H9 (cell line): ENCODE measurements at regions not wholly inside any gene's neighbourhood (a gene's known extent, or its start where the extent isn't known, plus 50 kb on each side); places are given as distances from the start of the nearest gene placed in this dataset.
A peak's percentile ranks its signal among the peaks of the same experiment; 100 is the strongest.
"Not testable (repeated sequence)": the region's sequence is repeated elsewhere in the genome, so short reads cannot be mapped to it uniquely, and the experiment has no call there.

Experiments
- DNase-seq: peaks from one replicate; pipeline ENCODE4 v3.0.0-alpha.2; 2017
- H2AFZ ChIP-seq: one replicate; pipeline ENCODE4 v1.6.1; 2013; ENCODE audit warnings: mild to moderate bottlenecking, low read length, control low read depth, moderate library complexity
- H2AK5ac ChIP-seq: 2 replicates; pipeline ENCODE4 v1.6.1; 2013; ENCODE audit warnings: low read length, control low read depth, mixed read lengths; ENCODE audit not compliant: insufficient read length
- H2BK120ac ChIP-seq: one replicate; pipeline ENCODE4 v1.6.1; 2013; ENCODE audit warnings: low read depth, mild to moderate bottlenecking, low read length, control low read depth, inconsistent platforms; ENCODE audit not compliant: poor library complexity, severe bottlenecking
- H2BK12ac ChIP-seq: 2 replicates; pipeline ENCODE4 v1.6.1; 2013; ENCODE audit warnings: low read length, control low read depth, mixed read lengths, low read depth; ENCODE audit not compliant: insufficient read length
- H2BK15ac ChIP-seq: 2 replicates; pipeline ENCODE4 v1.6.1; 2013; ENCODE audit warnings: low read depth, low read length, control low read depth
- H2BK20ac ChIP-seq: one replicate; pipeline ENCODE4 v1.6.1; 2013; ENCODE audit warnings: low read depth, mild to moderate bottlenecking, low read length, control low read depth, inconsistent platforms; ENCODE audit not compliant: poor library complexity, severe bottlenecking
- H2BK5ac ChIP-seq: 2 replicates; pipeline ENCODE4 v1.6.1; 2013; ENCODE audit warnings: low read length, control low read depth, mixed read lengths; ENCODE audit not compliant: insufficient read length
- H3K14ac ChIP-seq: 2 replicates; pipeline ENCODE4 v1.6.1; 2013; ENCODE audit warnings: low read length, control low read depth; ENCODE audit not compliant: insufficient read depth
- H3K18ac ChIP-seq: 2 replicates; pipeline ENCODE4 v1.6.1; 2013; ENCODE audit warnings: low read depth, mild to moderate bottlenecking, mixed read lengths, low read length, control low read depth; ENCODE audit not compliant: insufficient read length
- H3K23ac ChIP-seq: 2 replicates; pipeline ENCODE4 v1.6.1; 2013; ENCODE audit warnings: low read length, control low read depth, mixed read lengths, low read depth; ENCODE audit not compliant: insufficient read length
- H3K23me2 ChIP-seq: 2 replicates; pipeline ENCODE4 v1.6.1; 2013; ENCODE audit warnings: low read depth, mild to moderate bottlenecking, mixed read lengths, low read length, control low read depth; ENCODE audit not compliant: insufficient read length, poor library complexity, severe bottlenecking
- H3K27ac ChIP-seq: 2 replicates; pipeline ENCODE4 v1.5.1; 2013; ENCODE audit warnings: low read length, control low read depth, mixed read lengths, low read depth; ENCODE audit not compliant: insufficient read length
- H3K27me3 ChIP-seq: 2 replicates; pipeline ENCODE4 v1.6.1; 2013; ENCODE audit warnings: low read length, control low read depth, inconsistent platforms; ENCODE audit not compliant: insufficient read depth
- H3K4ac ChIP-seq: 2 replicates; pipeline ENCODE4 v1.6.1; 2013; ENCODE audit warnings: low read depth, mild to moderate bottlenecking, control low read depth, inconsistent platforms, low read length, moderate library complexity
- H3K4me1 ChIP-seq: 2 replicates; pipeline ENCODE4 v1.6.1; 2013; ENCODE audit warnings: low read length, control low read depth, inconsistent platforms; ENCODE audit not compliant: insufficient read depth
- H3K4me2 ChIP-seq: 2 replicates; pipeline ENCODE4 v1.6.1; 2013; ENCODE audit warnings: low read length, control low read depth, mixed read lengths; ENCODE audit not compliant: insufficient read length, insufficient read depth
- H3K56ac ChIP-seq: 2 replicates; pipeline ENCODE4 v1.6.1; 2013; ENCODE audit warnings: low read depth, mild to moderate bottlenecking, mixed read lengths, low read length, control low read depth; ENCODE audit not compliant: insufficient read length
- H3K79me1 ChIP-seq: 2 replicates; pipeline ENCODE4 v1.6.1; 2013; ENCODE audit warnings: low read depth, mild to moderate bottlenecking, moderate library complexity, low read length, control low read depth, inconsistent platforms; ENCODE audit not compliant: insufficient read depth, poor library complexity, severe bottlenecking
- H3K79me2 ChIP-seq: 2 replicates; pipeline ENCODE4 v1.6.1; 2013; ENCODE audit warnings: low read length, control low read depth, inconsistent platforms; ENCODE audit not compliant: insufficient read depth
- H3K9ac ChIP-seq: 2 replicates; pipeline ENCODE4 v1.6.1; 2013; ENCODE audit warnings: low read length, control low read depth, mixed read lengths; ENCODE audit not compliant: insufficient read length; ENCODE audit errors: extremely low read depth
- H3K9me3 ChIP-seq: one replicate; pipeline ENCODE4 v1.6.1; 2013; ENCODE audit warnings: low read depth, low read length, inconsistent platforms; ENCODE audit not compliant: control insufficient read depth
- H3T11ph ChIP-seq: one replicate; pipeline ENCODE4 v1.6.1; 2013; ENCODE audit warnings: mild to moderate bottlenecking, low read length, control low read depth, inconsistent platforms
- H4K20me1 ChIP-seq: one replicate; pipeline ENCODE4 v1.6.1; 2013; ENCODE audit not compliant: control insufficient read depth, insufficient read length, insufficient read depth
- H4K5ac ChIP-seq: 2 replicates; pipeline ENCODE4 v1.6.1; 2013; ENCODE audit warnings: low read depth, mild to moderate bottlenecking, mixed read lengths, low read length, control low read depth; ENCODE audit not compliant: insufficient read length
- H4K8ac ChIP-seq: replicated peaks from 2 replicates; pipeline ENCODE4 v1.6.1; 2013; ENCODE audit warnings: low read length, control low read depth, mixed read lengths, low read depth; ENCODE audit not compliant: insufficient read length
- H4K91ac ChIP-seq: 2 replicates; pipeline ENCODE4 v1.6.1; 2013; ENCODE audit warnings: low read depth, mild to moderate bottlenecking, moderate library complexity, mixed read lengths, low read length, control low read depth; ENCODE audit not compliant: insufficient read length
- H3K27ac Mint-ChIP-seq, 3 experiments: 2 replicates in 2 of 3; 3 replicates in 1 of 3; pipeline ENCODE4 v1.8.0; 2020 to 2021; ENCODE audit warnings: mixed read lengths in 3 of 3, mild to moderate bottlenecking in 1 of 3, moderate library complexity in 1 of 3
- H3K27me3 Mint-ChIP-seq: 2 replicates; pipeline ENCODE4 v1.8.0; 2021; ENCODE audit warnings: low read depth, mild to moderate bottlenecking, moderate library complexity, mixed read lengths
- H3K36me3 Mint-ChIP-seq, 3 experiments: 2 replicates in 2 of 3; 3 replicates in 1 of 3; pipeline ENCODE4 v1.8.0; 2020 to 2021; ENCODE audit warnings: low read depth in 3 of 3, mixed read lengths in 3 of 3; ENCODE audit not compliant: insufficient read depth in 1 of 3
- H3K4me1 Mint-ChIP-seq, 2 experiments: 2 replicates each; pipeline ENCODE4 v1.8.0; 2020; ENCODE audit warnings: mixed read lengths in 2 of 2
- H3K4me3 Mint-ChIP-seq, 2 experiments: 2 replicates in 1 of 2; 3 replicates in 1 of 2; pipeline ENCODE4 v1.8.0; 2020 to 2021; ENCODE audit warnings: mild to moderate bottlenecking in 2 of 2, mixed read lengths in 2 of 2, moderate library complexity in 1 of 2
- H3K9me3 Mint-ChIP-seq, 2 experiments: 2 replicates in 1 of 2; 3 replicates in 1 of 2; pipeline ENCODE4 v1.8.0; 2020; ENCODE audit warnings: mild to moderate bottlenecking in 2 of 2, mixed read lengths in 2 of 2, moderate library complexity in 1 of 2
- WGBS: extraction: QIAGEN DNeasy Blood & Tissue Kit; methylation state at CpG from one replicate; pipeline ENCODE4 v1.1.7; 2013; ENCODE audit warnings: missing lambda C conversion rate, low lambda C conversion rate, mixed read lengths; ENCODE audit not compliant: insufficient read length; ENCODE audit errors: extremely low coverage; 5-methylcytosine and 5-hydroxymethylcytosine counted together
- TF ChIP-seq, protein P1 (sequence below): fragments of 200-600 bp; sonication (generic); conservative IDR thresholded peaks from 3 replicates; pipeline ENCODE4 v1.8.0; 2021; ENCODE audit warnings: antibody characterized with exemption, mild to moderate bottlenecking

DNA sequence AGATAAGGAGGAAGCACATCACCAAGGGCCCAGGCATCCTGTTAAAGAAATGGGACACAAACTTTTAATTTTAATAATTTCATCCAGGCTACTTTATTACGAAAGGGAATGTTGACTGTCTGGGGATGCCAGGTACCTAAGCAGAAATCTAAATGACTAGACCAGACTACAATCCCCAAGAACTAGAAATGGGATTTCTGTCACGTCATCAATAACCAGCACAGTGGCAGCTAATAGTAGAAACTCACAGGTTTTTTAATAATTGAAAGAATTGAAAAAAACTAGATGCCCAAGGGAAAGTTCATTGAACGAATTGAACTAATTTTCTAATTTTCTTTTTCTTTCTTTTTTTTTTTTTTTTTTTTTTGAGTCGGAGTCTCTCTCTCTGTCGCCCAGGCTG is 789.3 kb downstream of the IGSF11 start:
- H3K27me3 Mint-ChIP-seq: no peaks in the 10 kb centered on the region
- Histone ChIP-seq H3K4ac (no peak overlapping the region), H3K23me2 (no peaks in the 10 kb centered on the region), H3K18ac (no peak overlapping the region), H3K79me2 (no peaks in the 10 kb centered on the region), H2AFZ (no peak overlapping the region), H4K20me1 (no peaks in the 10 kb centered on the region), H2AK5ac (no peak overlapping the region), H3K4me1 (no peaks in the 10 kb centered on the region), H2BK5ac (no peak overlapping the region), H2BK20ac (no peak overlapping the region), H3K27me3 (no peaks in the 10 kb centered on the region), H4K5ac (no peak overlapping the region), H2BK12ac (no peak overlapping the region), H4K8ac (no peak overlapping the region), H3K23ac (no peak overlapping the region), H3K9me3 (no peaks in the 10 kb centered on the region), H3K56ac (no peak overlapping the region), H3K4me2 (no peak overlapping the region), H3K14ac (no peak overlapping the region), H3K79me1 (no peaks in the 10 kb centered on the region), H3K27ac (no peak overlapping the region), H4K91ac (no peak overlapping the region), H2BK15ac (no peak overlapping the region), H3T11ph (no peak overlapping the region), H2BK120ac (no peak overlapping the region), H3K9ac (no peak overlapping the region)
- WGBS: no CpG with 5 or more reads among the region's 5 CpGs
- TF ChIP-seq, protein P1, sequence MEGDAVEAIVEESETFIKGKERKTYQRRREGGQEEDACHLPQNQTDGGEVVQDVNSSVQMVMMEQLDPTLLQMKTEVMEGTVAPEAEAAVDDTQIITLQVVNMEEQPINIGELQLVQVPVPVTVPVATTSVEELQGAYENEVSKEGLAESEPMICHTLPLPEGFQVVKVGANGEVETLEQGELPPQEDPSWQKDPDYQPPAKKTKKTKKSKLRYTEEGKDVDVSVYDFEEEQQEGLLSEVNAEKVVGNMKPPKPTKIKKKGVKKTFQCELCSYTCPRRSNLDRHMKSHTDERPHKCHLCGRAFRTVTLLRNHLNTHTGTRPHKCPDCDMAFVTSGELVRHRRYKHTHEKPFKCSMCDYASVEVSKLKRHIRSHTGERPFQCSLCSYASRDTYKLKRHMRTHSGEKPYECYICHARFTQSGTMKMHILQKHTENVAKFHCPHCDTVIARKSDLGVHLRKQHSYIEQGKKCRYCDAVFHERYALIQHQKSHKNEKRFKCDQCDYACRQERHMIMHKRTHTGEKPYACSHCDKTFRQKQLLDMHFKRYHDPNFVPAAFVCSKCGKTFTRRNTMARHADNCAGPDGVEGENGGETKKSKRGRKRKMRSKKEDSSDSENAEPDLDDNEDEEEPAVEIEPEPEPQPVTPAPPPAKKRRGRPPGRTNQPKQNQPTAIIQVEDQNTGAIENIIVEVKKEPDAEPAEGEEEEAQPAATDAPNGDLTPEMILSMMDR: no peak
- H3K4me3 Mint-ChIP-seq: no peak overlapping the region
- no peaks in the 10 kb centered on the region for H3K9me3 Mint-ChIP-seq
- DNase-seq: no peak
- no peaks in the 10 kb centered on the region for H3K36me3 Mint-ChIP-seq
- H3K4me1 Mint-ChIP-seq: no peaks in the 10 kb centered on the region; a peak in 1 of 4 replicates
- H3K27ac Mint-ChIP-seq: no peak overlapping the region

DNA sequence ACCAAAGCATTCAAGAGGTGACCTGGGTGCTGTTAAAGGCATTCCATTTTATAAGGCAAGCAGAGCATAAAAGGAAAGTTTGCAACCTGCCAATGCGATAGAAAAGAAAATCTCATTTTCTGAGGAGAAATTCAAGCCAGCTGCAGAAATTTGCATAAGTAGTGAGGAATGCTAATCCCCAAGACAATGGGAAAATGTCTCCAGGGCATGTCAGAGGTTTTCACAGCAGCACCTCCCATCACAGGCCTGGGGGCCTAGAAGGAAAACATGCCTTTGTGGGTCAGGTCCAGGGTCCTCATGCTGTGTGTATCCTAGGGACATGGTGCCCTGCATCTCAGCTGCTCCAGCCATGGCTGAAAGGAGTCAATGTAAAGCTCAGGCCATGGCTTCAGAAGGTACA is 775.8 kb downstream of the IGSF11 start:
- not testable (repeated sequence) for H3K27ac ChIP-seq, H3K18ac ChIP-seq, H4K8ac ChIP-seq, H3K14ac ChIP-seq, H4K91ac ChIP-seq, H2BK12ac ChIP-seq, H3K79me1 ChIP-seq, H2BK5ac ChIP-seq, H3K27me3 ChIP-seq, H3K4ac ChIP-seq, H3K4me1 ChIP-seq, H3K23ac ChIP-seq, H3K79me2 ChIP-seq, H4K20me1 ChIP-seq, H3K56ac ChIP-seq, H3K27ac Mint-ChIP-seq, H2BK15ac ChIP-seq, H3K9ac ChIP-seq, H3K27me3 Mint-ChIP-seq, H3K23me2 ChIP-seq, H3K4me3 Mint-ChIP-seq, H2AFZ ChIP-seq, H4K5ac ChIP-seq, H2BK120ac ChIP-seq, H3K9me3 ChIP-seq, H2BK20ac ChIP-seq, H3K4me2 ChIP-seq, H2AK5ac ChIP-seq, H3T11ph ChIP-seq
- Mint-ChIP-seq H3K4me1 (peaks cover 4 to 11% of the 10 kb centered on the region in 2 experiments; a peak in 3 of 4 replicates), H3K36me3 (peaks cover 13 to 35% (median 19%) of the 10 kb centered on the region in 3 experiments), H3K9me3 (peaks cover 19 to 37% of the 10 kb centered on the region in 2 experiments)
- WGBS: no CpG with 5 or more reads among the region's 1 CpG
- DNase-seq: peak; percentile 26
